ENCODE measurements at regions not wholly inside any gene's neighbourhood (a gene's known extent, or its start where the extent isn't known, plus 50 kb on each side); places are given as distances from the start of the nearest gene placed in this dataset.

DNA sequence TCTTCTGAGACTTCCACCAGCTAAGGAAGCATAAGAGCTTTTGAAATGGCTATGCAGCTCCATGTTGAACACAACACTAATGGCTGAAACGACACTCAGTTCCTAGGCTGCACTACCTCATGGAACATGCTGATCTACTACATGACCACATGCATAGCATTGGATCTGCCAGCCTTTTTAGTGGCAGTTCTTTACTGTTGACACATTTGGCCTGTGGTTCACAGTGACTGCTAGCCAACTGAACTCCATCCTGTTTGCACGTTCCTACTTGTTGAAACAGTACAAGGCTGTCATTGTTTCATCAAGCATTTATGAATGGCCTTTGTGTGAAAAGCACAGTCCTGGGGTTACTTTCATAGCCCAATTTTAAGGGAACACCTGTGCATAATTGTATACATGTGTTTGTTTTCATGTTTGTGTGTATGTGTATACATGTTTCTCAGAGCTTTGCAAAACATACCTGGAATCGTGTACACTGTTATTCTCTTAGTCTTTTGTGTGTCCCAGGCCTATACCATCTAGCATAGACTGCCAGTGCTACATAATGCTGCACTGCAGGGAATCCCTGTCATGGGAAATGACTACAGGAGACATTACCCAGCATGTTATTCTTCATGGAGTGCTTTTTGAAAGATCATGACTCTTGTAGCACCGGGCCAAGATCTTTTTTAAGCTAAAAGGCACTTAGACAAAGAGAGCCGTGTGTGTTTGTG is 179.6 kb upstream of the ESRRG start:
- no peak overlapping the region for H3K27ac Mint-ChIP-seq
- H3K27me3 Mint-ChIP-seq (ENCODE audit: low read depth in 3 of 3): no peaks in the 10 kb centered on the region
- no peak for DNase-seq
- H3K9me3 Mint-ChIP-seq: peaks cover 3 to 26% (median 14%) of the 10 kb centered on the region in 6 donors
- H3K36me3 Mint-ChIP-seq: no peaks in the 10 kb centered on the region
- H3K4me1 Mint-ChIP-seq: no peaks in the 10 kb centered on the region
- no peak overlapping the region for H3K4me3 Mint-ChIP-seq

DNA sequence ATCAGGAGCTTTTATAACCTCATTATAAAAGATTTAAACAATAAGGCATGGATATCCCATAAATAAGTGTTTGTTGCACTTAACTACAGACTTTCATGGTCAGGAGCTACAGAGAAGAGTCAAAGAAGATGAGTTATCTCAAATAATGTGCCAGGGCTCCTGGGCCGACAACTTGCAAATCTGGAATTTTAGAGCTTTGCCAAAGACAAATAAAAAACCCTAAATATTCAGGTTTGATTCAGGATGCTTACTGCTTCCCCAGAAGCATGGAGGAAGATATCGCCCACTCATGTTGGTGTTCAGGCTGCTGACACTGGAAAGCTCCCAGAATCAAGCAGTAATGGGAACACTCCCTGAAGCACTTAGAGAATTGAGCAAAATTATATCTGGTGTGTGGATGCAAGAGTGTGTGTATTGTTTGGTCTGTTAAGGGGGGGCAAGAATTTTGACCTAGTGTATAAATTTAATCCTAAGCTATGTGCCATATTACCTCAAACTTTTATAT is 176.9 kb upstream of the ESRRG start:
- Mint-ChIP-seq H3K4me3 (no peak overlapping the region), H3K9me3 (peaks cover 2 to 41% (median 18%) of the 10 kb centered on the region in 6 donors), H3K4me1 (no peaks in the 10 kb centered on the region), H3K27ac (no peak overlapping the region), H3K27me3 (ENCODE audit: low read depth in 3 of 3) (no peaks in the 10 kb centered on the region), H3K36me3 (no peaks in the 10 kb centered on the region)
- DNase-seq: no peak

DNA sequence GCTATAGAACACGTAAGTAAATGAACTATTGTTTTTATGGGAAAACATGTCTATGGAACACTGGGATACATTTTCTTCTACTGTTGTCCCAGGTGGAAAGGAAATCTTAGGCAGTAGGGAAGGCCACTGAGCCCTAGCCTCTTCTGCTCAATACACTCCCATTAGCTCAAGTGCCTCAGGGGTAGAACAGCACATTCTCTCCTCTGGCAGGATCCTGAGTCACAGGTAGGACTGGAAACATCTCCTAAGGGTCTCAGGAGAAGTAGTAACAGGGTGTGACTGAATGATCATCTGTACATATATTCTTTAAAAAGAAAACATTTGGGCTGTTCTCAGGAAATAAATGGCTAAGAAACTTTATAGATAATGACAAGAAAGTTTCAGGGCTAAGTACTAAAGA is 175.6 kb upstream of the ESRRG start:
- DNase-seq: no peak
- Mint-ChIP-seq H3K27me3 (ENCODE audit: low read depth in 3 of 3) (no peaks in the 10 kb centered on the region), H3K9me3 (peaks cover 2 to 46% (median 16%) of the 10 kb centered on the region in 6 donors), H3K36me3 (no peaks in the 10 kb centered on the region), H3K4me3 (no peak overlapping the region), H3K4me1 (no peaks in the 10 kb centered on the region), H3K27ac (no peak overlapping the region)

DNA sequence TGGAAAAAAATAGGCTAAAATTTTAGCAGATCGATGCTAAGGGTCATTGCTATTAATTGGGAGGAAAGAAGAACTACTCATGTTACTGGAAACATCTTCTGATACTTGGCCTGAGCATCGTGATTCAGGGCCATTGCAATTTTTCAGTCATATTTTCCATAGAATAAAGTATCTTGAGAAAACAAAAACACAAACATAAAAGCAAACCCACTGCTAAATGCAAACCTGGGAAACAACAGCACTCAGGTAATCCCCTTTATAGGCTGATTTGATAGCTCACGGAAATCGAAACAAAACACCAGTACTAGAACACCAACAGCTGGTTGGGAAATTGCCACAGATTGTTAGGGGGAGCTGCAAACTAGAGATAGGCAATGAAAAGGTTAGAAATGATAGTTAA is 172.9 kb upstream of the ESRRG start:
- Mint-ChIP-seq H3K27me3 (ENCODE audit: low read depth in 3 of 3) (no peaks in the 10 kb centered on the region), H3K9me3 (peaks cover 4 to 45% (median 13%) of the 10 kb centered on the region in 6 donors), H3K4me1 (no peaks in the 10 kb centered on the region), H3K4me3 (no peak overlapping the region), H3K27ac (no peak overlapping the region), H3K36me3 (no peaks in the 10 kb centered on the region)
- no peak for DNase-seq

DNA sequence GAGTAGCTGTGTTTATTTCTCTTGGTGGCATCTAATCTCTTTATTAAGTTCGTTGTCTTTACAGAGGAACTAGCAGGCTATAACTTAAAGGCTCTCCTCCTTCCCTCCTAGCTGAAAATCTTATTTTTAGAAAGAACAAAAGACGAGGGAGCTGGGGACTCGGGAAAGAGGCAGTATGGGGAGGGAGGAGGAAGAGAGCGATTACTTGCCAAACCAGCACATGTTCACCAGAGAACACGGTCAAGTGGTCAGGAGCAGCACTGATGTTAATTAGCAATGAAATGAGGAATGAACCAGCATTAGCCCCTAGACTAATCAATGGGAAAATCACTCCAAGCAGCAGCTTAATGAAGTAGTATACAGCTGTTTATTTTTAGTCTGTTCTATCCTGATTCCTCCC is 171.3 kb upstream of the ESRRG start:
- Mint-ChIP-seq H3K4me1 (no peaks in the 10 kb centered on the region), H3K27ac (no peak overlapping the region), H3K36me3 (no peaks in the 10 kb centered on the region), H3K27me3 (ENCODE audit: low read depth in 3 of 3) (no peaks in the 10 kb centered on the region), H3K4me3 (no peak overlapping the region), H3K9me3 (peaks cover 4 to 32% (median 15%) of the 10 kb centered on the region in 6 donors)
- DNase-seq: no peak

DNA sequence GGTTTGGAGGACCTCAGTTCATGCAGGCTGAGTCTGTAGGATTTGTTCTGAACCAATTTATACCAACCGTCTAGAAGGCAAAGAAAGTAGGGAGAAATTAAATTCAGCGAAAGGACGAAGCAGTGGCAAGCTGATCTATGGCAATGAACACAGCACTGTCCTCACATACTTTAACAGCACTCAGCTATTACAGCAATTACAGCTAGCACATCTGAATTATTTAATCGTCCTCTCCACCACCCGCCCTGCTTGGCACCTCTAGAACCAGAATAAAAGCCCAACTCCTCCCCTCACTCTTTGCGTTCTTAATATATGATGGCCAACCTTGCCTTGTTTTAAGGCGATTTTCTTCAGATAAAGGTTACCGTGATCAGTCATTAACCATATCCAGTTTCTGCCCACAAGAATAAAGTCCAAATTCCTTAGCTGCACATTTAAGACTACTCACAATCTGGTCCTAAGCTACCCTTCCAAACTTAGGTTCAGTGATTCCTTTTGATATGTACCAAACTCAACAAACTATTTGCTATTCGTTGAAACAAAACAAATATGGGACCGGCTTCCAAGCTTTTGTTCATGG is 169.4 kb upstream of the ESRRG start:
- H3K27me3 Mint-ChIP-seq (ENCODE audit: low read depth in 3 of 3): no peaks in the 10 kb centered on the region
- no peak for DNase-seq
- H3K4me1 Mint-ChIP-seq: no peaks in the 10 kb centered on the region
- no peaks in the 10 kb centered on the region for H3K36me3 Mint-ChIP-seq
- H3K4me3 Mint-ChIP-seq: no peak overlapping the region
- peaks cover 2 to 39% (median 14%) of the 10 kb centered on the region in 6 donors for H3K9me3 Mint-ChIP-seq
- H3K27ac Mint-ChIP-seq: no peak overlapping the region

DNA sequence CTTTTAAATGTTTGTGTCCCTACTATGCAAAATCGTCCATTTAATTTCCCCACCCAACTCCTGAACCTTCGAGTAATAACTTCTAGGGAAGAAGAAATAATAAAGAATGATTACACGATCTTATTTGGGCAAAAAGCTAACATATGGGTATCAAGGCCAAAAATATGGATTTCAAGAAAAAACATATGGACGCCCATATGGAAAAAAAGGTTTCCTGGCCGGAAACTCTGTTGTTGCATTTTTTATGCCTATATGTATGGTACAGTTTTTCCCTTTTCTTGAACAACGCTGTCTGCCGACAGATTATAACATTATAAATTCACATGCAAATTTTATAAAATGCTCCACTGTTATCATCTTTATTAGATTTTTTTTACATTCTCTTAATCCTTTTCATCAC is 167.6 kb upstream of the ESRRG start:
- no peak for DNase-seq
- Mint-ChIP-seq H3K4me3 (no peak overlapping the region), H3K36me3 (no peaks in the 10 kb centered on the region), H3K27ac (no peak overlapping the region), H3K27me3 (ENCODE audit: low read depth in 3 of 3) (no peaks in the 10 kb centered on the region), H3K9me3 (peaks cover 3 to 39% (median 9%) of the 10 kb centered on the region in 6 donors), H3K4me1 (no peaks in the 10 kb centered on the region)

DNA sequence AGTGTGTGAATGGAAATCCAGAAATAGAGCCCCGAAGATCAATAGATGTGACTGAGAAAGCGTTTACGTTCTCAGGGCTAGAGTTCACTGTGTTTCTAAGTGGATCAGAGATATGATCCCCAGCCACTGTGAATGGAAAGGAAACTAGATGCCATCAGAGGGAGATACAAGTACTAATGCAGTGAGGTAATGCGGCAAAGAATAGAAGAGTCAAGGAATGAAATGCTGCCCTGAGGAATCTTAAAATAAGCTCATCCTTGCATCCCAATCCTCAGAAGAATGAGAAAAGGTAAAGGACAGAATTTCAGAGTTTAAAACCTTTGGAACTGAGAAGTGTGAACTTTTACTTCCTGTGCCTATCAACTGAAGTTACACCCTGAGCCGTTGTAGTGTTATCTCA is 165.5 kb upstream of the ESRRG start:
- no peak overlapping the region for H3K4me3 Mint-ChIP-seq
- peaks cover 0 to 45% (median 11%) of the 10 kb centered on the region in 6 donors for H3K9me3 Mint-ChIP-seq
- H3K27me3 Mint-ChIP-seq (ENCODE audit: low read depth in 3 of 3): no peaks in the 10 kb centered on the region
- no peaks in the 10 kb centered on the region for H3K36me3 Mint-ChIP-seq
- no peak overlapping the region for H3K27ac Mint-ChIP-seq
- H3K4me1 Mint-ChIP-seq: no peaks in the 10 kb centered on the region
- DNase-seq: no peak

DNA sequence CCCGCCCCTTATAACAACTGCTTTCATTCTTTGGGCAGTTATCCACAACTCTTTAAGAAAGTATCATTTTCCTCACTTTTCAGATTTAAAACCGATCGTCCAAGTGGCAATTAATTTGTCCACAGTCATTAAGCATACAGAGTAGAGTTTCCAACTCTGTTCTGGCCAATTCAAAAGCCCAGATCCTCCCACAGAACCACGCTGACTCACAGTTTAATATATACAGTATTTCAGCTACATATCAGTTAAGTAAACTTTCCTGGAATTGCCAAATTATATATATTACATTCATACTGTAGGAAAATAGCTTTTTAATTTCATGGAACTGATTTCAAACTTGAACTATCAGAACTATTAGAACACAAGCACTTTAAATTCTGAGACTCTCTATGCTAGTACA is 163.8 kb upstream of the ESRRG start:
- H3K4me1 Mint-ChIP-seq: no peaks in the 10 kb centered on the region
- H3K4me3 Mint-ChIP-seq: no peak overlapping the region
- no peak for DNase-seq
- H3K9me3 Mint-ChIP-seq: peaks cover 0 to 38% (median 14%) of the 10 kb centered on the region in 6 donors
- H3K36me3 Mint-ChIP-seq: no peaks in the 10 kb centered on the region
- H3K27ac Mint-ChIP-seq: no peak overlapping the region
- H3K27me3 Mint-ChIP-seq (ENCODE audit: low read depth in 3 of 3): no peaks in the 10 kb centered on the region

DNA sequence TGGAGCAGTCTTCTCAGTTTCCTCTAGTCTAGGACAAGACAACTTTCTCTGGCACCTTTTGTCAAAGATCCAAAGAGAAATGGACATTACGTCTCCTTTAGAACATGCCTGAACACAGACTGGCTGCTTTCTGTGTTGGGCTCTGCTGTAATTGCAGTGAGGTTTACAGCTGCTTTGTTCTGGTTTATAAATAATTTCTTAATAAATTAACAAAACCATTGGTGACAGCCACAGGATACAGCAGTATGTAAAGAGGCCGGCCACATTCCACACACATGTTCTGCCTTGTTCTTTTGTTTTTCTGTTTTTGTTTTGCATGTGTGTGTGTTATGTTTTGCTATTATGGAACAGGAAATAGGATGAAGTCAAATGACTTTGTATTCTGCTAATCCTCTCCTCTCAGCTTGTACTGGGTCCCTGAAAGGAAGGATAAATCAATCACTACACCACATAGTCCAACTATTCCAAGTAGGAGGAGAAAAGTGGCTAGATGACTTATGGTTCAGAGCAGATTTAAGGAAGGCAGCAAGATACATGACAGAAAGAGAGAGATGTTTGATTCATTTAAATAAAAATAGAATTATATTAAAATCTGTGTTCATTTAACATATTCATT is 161.5 kb upstream of the ESRRG start:
- peaks cover 1 to 39% (median 11%) of the 10 kb centered on the region in 6 donors for H3K9me3 Mint-ChIP-seq
- no peaks in the 10 kb centered on the region for H3K36me3 Mint-ChIP-seq
- DNase-seq: no peak
- no peak overlapping the region for H3K27ac Mint-ChIP-seq
- no peaks in the 10 kb centered on the region for H3K27me3 Mint-ChIP-seq (ENCODE audit: low read depth in 3 of 3)
- H3K4me3 Mint-ChIP-seq: no peak overlapping the region
- no peaks in the 10 kb centered on the region for H3K4me1 Mint-ChIP-seq

DNA sequence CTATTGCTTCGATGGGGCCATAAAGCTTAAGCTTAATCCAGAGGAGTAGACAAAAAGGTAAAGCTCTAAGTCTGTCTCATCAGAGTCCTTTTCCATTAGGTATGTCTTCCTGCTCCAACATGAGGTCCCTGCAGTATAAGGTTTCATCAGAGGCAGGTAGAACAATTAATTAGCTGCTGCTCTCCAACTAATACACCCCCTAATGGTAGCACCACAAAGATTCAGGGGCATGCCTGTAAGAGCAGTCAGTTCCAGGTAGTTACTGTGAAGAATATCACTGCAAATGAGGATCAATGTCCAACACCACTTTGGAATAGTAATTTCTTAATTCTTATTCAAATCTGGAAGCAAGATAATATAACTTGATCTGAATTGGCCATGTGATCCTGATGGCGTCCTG is 160.3 kb upstream of the ESRRG start:
- no peaks in the 10 kb centered on the region for H3K27me3 Mint-ChIP-seq (ENCODE audit: low read depth in 3 of 3)
- no peak overlapping the region for H3K4me3 Mint-ChIP-seq
- peaks cover 1 to 35% (median 12%) of the 10 kb centered on the region in 6 donors for H3K9me3 Mint-ChIP-seq
- H3K27ac Mint-ChIP-seq: no peak overlapping the region
- H3K4me1 Mint-ChIP-seq: no peaks in the 10 kb centered on the region
- DNase-seq: no peak
- H3K36me3 Mint-ChIP-seq: no peaks in the 10 kb centered on the region

DNA sequence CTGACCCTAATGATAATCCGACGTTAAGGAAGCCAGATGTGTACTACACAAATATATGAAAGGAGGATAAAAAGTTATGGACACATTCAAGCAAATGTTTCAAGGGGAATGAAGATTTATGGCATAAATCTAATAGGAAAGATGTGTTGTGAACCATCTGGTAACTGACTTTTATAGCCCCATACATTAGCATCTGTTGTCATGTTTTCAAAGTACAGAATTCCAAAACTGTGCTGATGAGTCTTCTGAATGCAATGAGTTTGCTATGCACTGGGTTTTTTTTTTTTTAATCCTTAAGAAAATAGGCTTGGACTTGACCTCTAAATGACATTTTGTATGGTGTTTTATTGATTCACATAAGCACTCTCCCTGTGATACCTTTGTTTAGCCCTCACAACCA is 158.5 kb upstream of the ESRRG start:
- H3K36me3 Mint-ChIP-seq: no peaks in the 10 kb centered on the region
- peaks cover 1 to 27% (median 10%) of the 10 kb centered on the region in 6 donors for H3K9me3 Mint-ChIP-seq
- no peak overlapping the region for H3K27ac Mint-ChIP-seq
- no peaks in the 10 kb centered on the region for H3K4me1 Mint-ChIP-seq
- H3K4me3 Mint-ChIP-seq: no peak overlapping the region
- DNase-seq: no peak
- no peaks in the 10 kb centered on the region for H3K27me3 Mint-ChIP-seq (ENCODE audit: low read depth in 3 of 3)

DNA sequence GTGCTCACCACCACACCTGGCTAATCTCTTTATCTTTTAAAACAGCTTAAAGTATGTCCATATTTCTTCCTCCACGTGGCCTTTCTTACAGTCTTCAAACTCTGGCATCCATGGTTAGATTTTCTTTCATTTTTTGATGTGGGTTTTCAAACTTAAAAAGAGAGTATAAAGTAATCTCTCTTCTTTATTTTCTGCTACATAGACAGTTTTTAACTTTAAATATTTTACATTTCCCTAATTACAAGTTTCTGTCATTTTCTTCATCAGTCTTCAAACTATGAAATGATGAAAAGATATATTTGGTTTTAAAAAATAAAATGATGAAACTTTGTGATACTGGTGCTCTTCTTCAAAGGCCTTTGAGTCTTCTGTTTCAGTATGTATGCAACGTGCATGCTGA is 143.5 kb upstream of the ESRRG start:
- peaks cover 0 to 2% (median 0%) of the 10 kb centered on the region in 3 donors for H3K27me3 Mint-ChIP-seq (ENCODE audit: low read depth in 3 of 3)
- no peaks in the 10 kb centered on the region for H3K36me3 Mint-ChIP-seq
- H3K4me1 Mint-ChIP-seq: no peaks in the 10 kb centered on the region
- H3K9me3 Mint-ChIP-seq: peaks cover 0 to 23% (median 7%) of the 10 kb centered on the region in 6 donors
- DNase-seq: no peak
- H3K27ac Mint-ChIP-seq: no peak overlapping the region
- no peak overlapping the region for H3K4me3 Mint-ChIP-seq

DNA sequence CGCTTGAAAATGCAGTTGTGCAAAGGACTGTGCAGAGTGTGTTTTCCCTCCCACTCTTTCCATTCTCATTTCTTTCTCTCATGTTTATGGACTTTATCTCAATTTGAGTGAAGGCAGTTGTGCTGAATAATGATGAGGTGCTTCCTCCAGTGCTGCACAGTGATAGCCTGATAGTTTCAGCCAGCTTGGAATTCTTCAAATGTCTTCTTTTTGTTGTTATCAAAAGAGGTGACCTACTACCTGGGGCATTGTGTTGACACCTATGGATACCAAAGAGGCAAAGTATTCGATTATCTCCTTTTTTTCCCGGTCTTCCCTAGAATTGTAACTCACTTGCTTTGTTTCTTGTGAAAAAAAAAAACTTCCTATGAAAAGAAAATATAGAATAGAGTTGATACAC is 132.6 kb upstream of the ESRRG start:
- peaks cover 9 to 59% (median 20%) of the 10 kb centered on the region in 6 donors for H3K9me3 Mint-ChIP-seq
- no peak overlapping the region for H3K27ac Mint-ChIP-seq
- H3K27me3 Mint-ChIP-seq (ENCODE audit: low read depth in 3 of 3): no peaks in the 10 kb centered on the region
- H3K4me3 Mint-ChIP-seq: no peak overlapping the region
- no peaks in the 10 kb centered on the region for H3K4me1 Mint-ChIP-seq
- DNase-seq: no peak
- H3K36me3 Mint-ChIP-seq: peaks cover 0 to 2% (median 0%) of the 10 kb centered on the region in 3 donors
